H1 (cell line): ENCODE measurements at regions not wholly inside any gene's neighbourhood (a gene's known extent, or its start where the extent isn't known, plus 50 kb on each side); places are given as distances from the start of the nearest gene placed in this dataset.

ENCODE experiments used
- CEBPB ChIP-seq: IDR thresholded peaks from 2 replicates; pipeline ENCODE4 v1.6.1; 2012; ENCODE audit warnings: low read depth, low read length
- RAD21 ChIP-seq, 2 experiments: IDR thresholded peaks in 1 of 2; conservative IDR thresholded peaks in 1 of 2; 2 replicates each; pipeline ENCODE4 v1.6.1; 2011; ENCODE audit warnings: low read depth in 2 of 2, low read length in 2 of 2, improper control_type of control experiment in 1 of 2, inconsistent platforms in 1 of 2, mild to moderate bottlenecking in 1 of 2, moderate library complexity in 1 of 2
- RBBP5 ChIP-seq: IDR thresholded peaks from 2 replicates; pipeline ENCODE4 v1.7.1; 2012; ENCODE audit warnings: low read depth, mild to moderate bottlenecking, inconsistent platforms, low read length, moderate library complexity, borderline replicate concordance
- SIN3A ChIP-seq, 2 experiments: IDR thresholded peaks in 1 of 2; conservative IDR thresholded peaks in 1 of 2; 2 replicates each; pipeline ENCODE4 v1.6.1; 2011 to 2012; ENCODE audit warnings: low read length in 2 of 2, improper control_type of control experiment in 1 of 2, low read depth in 1 of 2, mild to moderate bottlenecking in 1 of 2
- TF ChIP-seq, protein P1 (sequence below): IDR thresholded peaks from 2 replicates; pipeline ENCODE4 v1.6.1; 2011; ENCODE audit warnings: low read length, improper control_type of control experiment

GRCh38 chr6:8574749-8575468 is 139.6 kb upstream of the SLC35B3 start (continued):
- no peak for TF ChIP-seq CEBPB
- TF ChIP-seq, protein P1, sequence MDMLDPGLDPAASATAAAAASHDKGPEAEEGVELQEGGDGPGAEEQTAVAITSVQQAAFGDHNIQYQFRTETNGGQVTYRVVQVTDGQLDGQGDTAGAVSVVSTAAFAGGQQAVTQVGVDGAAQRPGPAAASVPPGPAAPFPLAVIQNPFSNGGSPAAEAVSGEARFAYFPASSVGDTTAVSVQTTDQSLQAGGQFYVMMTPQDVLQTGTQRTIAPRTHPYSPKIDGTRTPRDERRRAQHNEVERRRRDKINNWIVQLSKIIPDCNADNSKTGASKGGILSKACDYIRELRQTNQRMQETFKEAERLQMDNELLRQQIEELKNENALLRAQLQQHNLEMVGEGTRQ, result no peak
- no peak for TF ChIP-seq SIN3A (conservative IDR thresholded peaks at IDR 0.05 in 1 of 2, IDR thresholded peaks at IDR 0.05 in 1 of 2; ENCODE audit: low read depth in 1 of 2, low read length in 2 of 2)
- TF ChIP-seq RBBP5, result no peak
- no peak for TF ChIP-seq RAD21 (IDR thresholded peaks at IDR 0.05 in 1 of 2, conservative IDR thresholded peaks at IDR 0.05 in 1 of 2; ENCODE audit: low read depth in 2 of 2, low read length in 2 of 2)
